Natural killer cell (primary cell): ENCODE measurements at regions not wholly inside any gene's neighbourhood (a gene's known extent, or its start where the extent isn't known, plus 50 kb on each side); places are given as distances from the start of the nearest gene placed in this dataset.

Experiments
- ATAC-seq, 3 donors: fragments of 150-1000 bp in 2 of 3; fragments of 200-7000 bp in 1 of 3; cut with Tn5 transposase; 1 replicate in 1 of 3; 2 replicates in 2 of 3; pipeline ENCODE4 v1.10.0; 2021; ENCODE audit warnings: mild to moderate bottlenecking in 2 of 3, moderate library complexity in 2 of 3
- DNase-seq, 2 donors: peaks; one replicate each; pipeline versions ENCODE4 v3.0.0 to v3.0.0-alpha.2; 2013 to 2021; ENCODE audit warnings: mixed read lengths in 1 of 2
- H3K27ac ChIP-seq: one replicate; pipeline ENCODE4 v1.5.1; 2013; ENCODE audit warnings: mild to moderate bottlenecking, low read length
- H3K27me3 ChIP-seq: one replicate; pipeline ENCODE4 v1.6.1; 2013; ENCODE audit warnings: low read length; ENCODE audit not compliant: control insufficient read depth, insufficient read depth
- H3K36me3 ChIP-seq: one replicate; pipeline ENCODE4 v1.6.1; 2013; ENCODE audit warnings: low read length; ENCODE audit not compliant: control insufficient read depth, insufficient read depth
- H3K4me1 ChIP-seq: one replicate; pipeline ENCODE4 v1.6.1; 2013; ENCODE audit warnings: low read length; ENCODE audit not compliant: control insufficient read depth, insufficient read depth
- H3K4me3 ChIP-seq: one replicate; pipeline ENCODE4 v1.5.1; 2013; ENCODE audit warnings: low read length
- H3K9me3 ChIP-seq: one replicate; pipeline ENCODE4 v1.6.1; 2013; ENCODE audit warnings: low read length; ENCODE audit not compliant: control insufficient read depth, insufficient read depth
- H3K27ac Mint-ChIP-seq, 2 donors: one replicate each; pipeline ENCODE4 v1.8.0; 2022; ENCODE audit warnings: mild to moderate bottlenecking in 2 of 2, mixed read lengths in 2 of 2, moderate library complexity in 1 of 2
- H3K27me3 Mint-ChIP-seq, 2 donors: one replicate each; pipeline ENCODE4 v1.8.0; 2022; ENCODE audit warnings: low read depth in 2 of 2, mixed read lengths in 2 of 2
- H3K36me3 Mint-ChIP-seq: one replicate; pipeline ENCODE4 v1.8.0; 2022; ENCODE audit warnings: mixed read lengths
- H3K4me1 Mint-ChIP-seq, 2 donors: one replicate each; pipeline ENCODE4 v1.8.0; 2022; ENCODE audit warnings: mixed read lengths in 2 of 2
- H3K4me3 Mint-ChIP-seq: one replicate; pipeline ENCODE4 v1.8.0; 2022; ENCODE audit warnings: mild to moderate bottlenecking, moderate library complexity, mixed read lengths
- H3K9me3 Mint-ChIP-seq, 2 donors: one replicate each; pipeline ENCODE4 v1.8.0; 2022; ENCODE audit warnings: mixed read lengths in 2 of 2
- CTCF ChIP-seq: fragments of 200-600 bp; IDR thresholded peaks from one replicate; pipeline ENCODE4 v1.8.0; 2022; ENCODE audit warnings: antibody characterized with exemption
- WGBS: methylation state at CpG from one replicate; pipeline ENCODE4 v1.1.7; 2013; ENCODE audit warnings: missing lambda C conversion rate; ENCODE audit not compliant: insufficient coverage; 5-methylcytosine and 5-hydroxymethylcytosine counted together
- intact Hi-C: fragments of 100-400 bp; cut with micrococcal nuclease; formaldehyde crosslinking; loops from one replicate; pipeline ENCODE4 v1.14.2; 2022

GRCh38 chr4:59455751-59456150, 1744.4 kb upstream of the ADGRL3 start:
- TF ChIP-seq CTCF, result no peak
- H3K36me3 Mint-ChIP-seq, result no peaks in the 10 kb centered on the region
- DNase-seq (no peak), ATAC-seq (no peak)
- Histone ChIP-seq H3K4me1 (no peaks in the 10 kb centered on the region), H3K27ac (no peak overlapping the region), H3K27me3 (no peaks in the 10 kb centered on the region), H3K36me3 (no peaks in the 10 kb centered on the region), H3K9me3 (peaks cover 4% of the 10 kb centered on the region), H3K4me3 (no peak overlapping the region)
- H3K27ac Mint-ChIP-seq, result no peak overlapping the region
- H3K27me3 Mint-ChIP-seq, result no peaks in the 10 kb centered on the region
- no peak overlapping the region for H3K4me3 Mint-ChIP-seq
- no peaks in the 10 kb centered on the region for H3K4me1 Mint-ChIP-seq
- intact Hi-C loops, result no loop called here
- H3K9me3 Mint-ChIP-seq, result peaks cover 10 to 17% of the 10 kb centered on the region in 2 donors

GRCh38 chr4:59457576-59457975, 1742.5 kb upstream of the ADGRL3 start:
- TF ChIP-seq CTCF, result no peak
- intact Hi-C loops, result no loop called here
- Histone ChIP-seq H3K27me3 (no peaks in the 10 kb centered on the region), H3K4me3 (no peak overlapping the region), H3K9me3 (peaks cover 4% of the 10 kb centered on the region), H3K36me3 (no peaks in the 10 kb centered on the region), H3K27ac (no peak overlapping the region), H3K4me1 (no peaks in the 10 kb centered on the region)
- WGBS, result 91% methylated on average over 4 of the region's 4 CpGs
- DNase-seq, result no peak
- Mint-ChIP-seq H3K4me3 (no peak overlapping the region), H3K9me3 (peaks cover 7 to 13% of the 10 kb centered on the region in 2 donors), H3K36me3 (no peaks in the 10 kb centered on the region), H3K27ac (no peak overlapping the region), H3K4me1 (no peaks in the 10 kb centered on the region), H3K27me3 (no peaks in the 10 kb centered on the region)
- ATAC-seq, result no peak

GRCh38 chr4:59484944-59485343, 1715.2 kb upstream of the ADGRL3 start:
- DNase-seq (no peak), ATAC-seq (no peak)
- H3K27me3 Mint-ChIP-seq, result no peaks in the 10 kb centered on the region
- H3K36me3 Mint-ChIP-seq, result no peaks in the 10 kb centered on the region
- no peak overlapping the region for H3K4me3 Mint-ChIP-seq
- no peaks in the 10 kb centered on the region for H3K36me3 ChIP-seq
- no peaks in the 10 kb centered on the region for H3K27me3 ChIP-seq
- WGBS, result 65% methylated on average over 1 of the region's 1 CpG
- H3K27ac ChIP-seq, result no peak overlapping the region
- peaks cover 15 to 30% of the 10 kb centered on the region in 2 donors for H3K9me3 Mint-ChIP-seq
- no peak overlapping the region for H3K4me3 ChIP-seq
- TF ChIP-seq CTCF, result no peak
- intact Hi-C loops, result no loop called here
- no peaks in the 10 kb centered on the region for H3K4me1 Mint-ChIP-seq
- H3K9me3 ChIP-seq, result no peaks in the 10 kb centered on the region
- H3K4me1 ChIP-seq, result no peaks in the 10 kb centered on the region
- no peak overlapping the region for H3K27ac Mint-ChIP-seq

GRCh38 chr4:59500103-59500502, 1700.0 kb upstream of the ADGRL3 start:
- no peak for DNase-seq
- Histone ChIP-seq H3K4me1 (no peaks in the 10 kb centered on the region), H3K9me3 (peaks cover 11% of the 10 kb centered on the region), H3K36me3 (no peaks in the 10 kb centered on the region), H3K27me3 (no peaks in the 10 kb centered on the region), H3K4me3 (no peak overlapping the region), H3K27ac (no peak overlapping the region)
- H3K27ac Mint-ChIP-seq, result no peak overlapping the region
- TF ChIP-seq CTCF, result no peak
- peaks cover 7 to 15% of the 10 kb centered on the region in 2 donors for H3K9me3 Mint-ChIP-seq
- intact Hi-C loops, result no loop called here
- no peaks in the 10 kb centered on the region for H3K36me3 Mint-ChIP-seq
- ATAC-seq, result no peak
- WGBS, result 100% methylated on average over 1 of the region's 2 CpGs
- H3K4me1 Mint-ChIP-seq, result no peaks in the 10 kb centered on the region
- no peaks in the 10 kb centered on the region for H3K27me3 Mint-ChIP-seq
- H3K4me3 Mint-ChIP-seq, result no peak overlapping the region
